Neural progenitor cell (in vitro differentiated cells): ENCODE measurements at regions not wholly inside any gene's neighbourhood (a gene's known extent, or its start where the extent isn't known, plus 50 kb on each side); places are given as distances from the start of the nearest gene placed in this dataset.

Experiments used
- DNase-seq: peaks from one replicate; pipeline ENCODE4 v3.0.0-alpha.2; 2016; ENCODE audit warnings: low spot score
- H2AFZ ChIP-seq: fragments of 200-600 bp; sonication (generic); replicated peaks from 2 replicates; pipeline ENCODE4 v1.6.1; 2016; ENCODE audit warnings: antibody characterized with exemption
- H3F3A ChIP-seq: fragments of 200-600 bp; sonication (generic); 2 replicates; pipeline ENCODE4 v1.6.1; 2016; ENCODE audit warnings: antibody characterized with exemption, low read depth
- H3K27ac ChIP-seq: fragments of 200-600 bp; sonication (generic); 2 replicates; pipeline ENCODE4 v1.5.1; 2016; ENCODE audit warnings: mild to moderate bottlenecking
- H3K27me3 ChIP-seq: fragments of 200-600 bp; sonication (generic); 2 replicates; pipeline ENCODE4 v1.6.1; 2016; ENCODE audit warnings: mild to moderate bottlenecking, moderate library complexity
- H3K36me3 ChIP-seq: fragments of 200-600 bp; sonication (generic); 2 replicates; pipeline ENCODE4 v1.5.1; 2016
- H3K4me1 ChIP-seq: fragments of 200-600 bp; sonication (generic); 2 replicates; pipeline ENCODE4 v1.6.1; 2016; ENCODE audit warnings: mixed run types
- H3K4me2 ChIP-seq: fragments of 200-600 bp; sonication (generic); 2 replicates; pipeline ENCODE4 v1.6.1; 2016
- H3K4me3 ChIP-seq: fragments of 200-600 bp; sonication (generic); 2 replicates; pipeline ENCODE4 v1.5.1; 2016
- H3K79me2 ChIP-seq: fragments of 200-600 bp; sonication (generic); 2 replicates; pipeline ENCODE4 v1.6.1; 2016; ENCODE audit warnings: low read depth
- H3K9ac ChIP-seq: fragments of 200-600 bp; sonication (generic); 2 replicates; pipeline ENCODE4 v1.6.1; 2016
- H3K9me3 ChIP-seq: fragments of 200-600 bp; sonication (generic); 2 replicates; pipeline ENCODE4 v1.5.1; 2016; ENCODE audit warnings: low read depth
- H4K20me1 ChIP-seq: fragments of 200-600 bp; sonication (generic); 2 replicates; pipeline ENCODE4 v1.6.1; 2016; ENCODE audit warnings: low read depth
- H3K27ac Mint-ChIP-seq: 3 replicates; pipeline ENCODE4 v1.8.0; 2021; ENCODE audit warnings: mixed read lengths
- H3K27me3 Mint-ChIP-seq: 2 replicates; pipeline ENCODE4 v1.8.0; 2022; ENCODE audit warnings: low read depth, mild to moderate bottlenecking, inconsistent platforms, moderate library complexity, mixed read lengths; ENCODE audit not compliant: insufficient read depth
- H3K36me3 Mint-ChIP-seq: 3 replicates; pipeline ENCODE4 v1.8.0; 2021; ENCODE audit warnings: mixed read lengths
- H3K4me1 Mint-ChIP-seq: 3 replicates; pipeline ENCODE4 v1.8.0; 2021; ENCODE audit warnings: mixed read lengths
- H3K4me3 Mint-ChIP-seq: 3 replicates; pipeline ENCODE4 v1.8.0; 2021; ENCODE audit warnings: mild to moderate bottlenecking, moderate library complexity, mixed read lengths
- H3K9me3 Mint-ChIP-seq: 3 replicates; pipeline ENCODE4 v1.8.0; 2020; ENCODE audit warnings: mixed read lengths
- CTCF ChIP-seq: fragments of 200-600 bp; sonication (generic); IDR thresholded peaks from 2 replicates; pipeline ENCODE4 v1.5.1; 2017; ENCODE audit warnings: antibody characterized with exemption, mild to moderate bottlenecking
- EZH2 ChIP-seq: fragments of 200-600 bp; sonication (generic); IDR thresholded peaks from 2 replicates; pipeline ENCODE4 v1.6.1; 2017; ENCODE audit warnings: antibody characterized with exemption, mild to moderate bottlenecking, moderate library complexity
- EZH2phosphoT487 ChIP-seq: fragments of 200-600 bp; sonication (generic); IDR thresholded peaks from 2 replicates; pipeline ENCODE4 v1.6.1; 2017; ENCODE audit warnings: antibody characterized with exemption

- H3K4me1 Mint-ChIP-seq: no peaks in the 10 kb centered on the region
- Histone ChIP-seq H3K4me3 (no peak overlapping the region), H3K79me2 (no peaks in the 10 kb centered on the region), H3K27me3 (peaks cover 10% of the 10 kb centered on the region), H3K9me3 (no peaks in the 10 kb centered on the region), H3K27ac (no peak overlapping the region), H2AFZ (no peak overlapping the region), H4K20me1 (no peaks in the 10 kb centered on the region), H3K9ac (no peak overlapping the region), H3F3A (peaks cover 14% of the 10 kb centered on the region), H3K4me2 (peak overlapping the region; percentile 28), H3K4me1 (peaks cover 16% of the 10 kb centered on the region), H3K36me3 (peaks cover 6% of the 10 kb centered on the region)
- H3K9me3 Mint-ChIP-seq: no peaks in the 10 kb centered on the region
- no peak overlapping the region for H3K27ac Mint-ChIP-seq
- H3K4me3 Mint-ChIP-seq: no peak overlapping the region
- H3K27me3 Mint-ChIP-seq: peaks cover 2% of the 10 kb centered on the region
- no peaks in the 10 kb centered on the region for H3K36me3 Mint-ChIP-seq
- TF ChIP-seq EZH2: no peak
- TF ChIP-seq EZH2phosphoT487: no peak
- TF ChIP-seq CTCF: no peak
- peak; percentile 4 for DNase-seq
Observed at GRCh38 chr2:75870651-75871137, 160.0 kb upstream of the GCFC2 start.

GRCh38 chr2:75870133-75870532 lies 159.4 kb upstream of the GCFC2 start:
- no peaks in the 10 kb centered on the region for H3K9me3 Mint-ChIP-seq
- no peak for TF ChIP-seq EZH2
- TF ChIP-seq EZH2phosphoT487: no peak
- no peak for TF ChIP-seq CTCF
- Histone ChIP-seq H3K9ac (no peak overlapping the region), H3K9me3 (no peaks in the 10 kb centered on the region), H3F3A (peaks cover 14% of the 10 kb centered on the region), H3K4me3 (no peak overlapping the region), H3K4me2 (peak overlapping the region; percentile 28), H3K36me3 (peaks cover 6% of the 10 kb centered on the region), H3K27me3 (peaks cover 10% of the 10 kb centered on the region), H3K27ac (peak overlapping the region; percentile 38), H3K79me2 (no peaks in the 10 kb centered on the region), H2AFZ (peak overlapping the region; percentile 32), H3K4me1 (peaks cover 16% of the 10 kb centered on the region), H4K20me1 (no peaks in the 10 kb centered on the region)
- no peak overlapping the region for H3K4me3 Mint-ChIP-seq
- H3K27ac Mint-ChIP-seq: no peak overlapping the region
- H3K4me1 Mint-ChIP-seq: no peaks in the 10 kb centered on the region
- peak; percentile 40 for DNase-seq
- H3K27me3 Mint-ChIP-seq: peaks cover 2% of the 10 kb centered on the region
- no peaks in the 10 kb centered on the region for H3K36me3 Mint-ChIP-seq

- H3K4me1 Mint-ChIP-seq: no peaks in the 10 kb centered on the region
- peaks cover 10% of the 10 kb centered on the region for H3K27me3 ChIP-seq
- no peak overlapping the region for H3K9ac ChIP-seq
- no peak overlapping the region for H3K4me3 Mint-ChIP-seq
- H3K36me3 Mint-ChIP-seq: no peaks in the 10 kb centered on the region
- no peak overlapping the region for H3K27ac ChIP-seq
- H3K9me3 Mint-ChIP-seq: no peaks in the 10 kb centered on the region
- no peak overlapping the region for H3K4me2 ChIP-seq
- H3K27me3 Mint-ChIP-seq: peaks cover 4% of the 10 kb centered on the region
- H3F3A ChIP-seq: peaks cover 11% of the 10 kb centered on the region
- no peak overlapping the region for H2AFZ ChIP-seq
- H3K79me2 ChIP-seq: no peaks in the 10 kb centered on the region
- no peaks in the 10 kb centered on the region for H3K9me3 ChIP-seq
- H3K4me1 ChIP-seq: peaks cover 16% of the 10 kb centered on the region
- peaks cover 6% of the 10 kb centered on the region for H3K36me3 ChIP-seq
- no peak for TF ChIP-seq EZH2phosphoT487
- no peak for TF ChIP-seq CTCF
- TF ChIP-seq EZH2: no peak
- H3K4me3 ChIP-seq: no peak overlapping the region
- no peaks in the 10 kb centered on the region for H4K20me1 ChIP-seq
- peak overlapping the region; percentile 47 for H3K27ac Mint-ChIP-seq
- DNase-seq: no peak
Observed at GRCh38 chr2:75865702-75866101, 155.0 kb upstream of the GCFC2 start.
